K562 (cell line): ENCODE measurements at regions not wholly inside any gene's neighbourhood (a gene's known extent, or its start where the extent isn't known, plus 50 kb on each side); places are given as distances from the start of the nearest gene placed in this dataset.
A peak's percentile ranks its signal among the peaks of the same experiment; 100 is the strongest.

Experiments used
- CREM ChIP-seq: IDR thresholded peaks from 2 replicates; pipeline ENCODE4 v1.6.1; 2014; ENCODE audit warnings: antibody characterized with exemption, low read depth
- ETV1 ChIP-seq: fragments of 450-650 bp; conservative IDR thresholded peaks from 2 replicates; pipeline ENCODE4 v1.6.1; 2016; ENCODE audit warnings: missing genetic modification characterization, control low read depth, low read depth, missing compliant biosample characterization
- GABPB2 ChIP-seq: fragments of 250-450 bp; sonication (Bioruptor Pico); conservative IDR thresholded peaks from 2 replicates; pipeline ENCODE4 v1.5.1; 2021; ENCODE audit warnings: mild to moderate bottlenecking
- HDAC6 ChIP-seq: IDR thresholded peaks from 2 replicates; pipeline ENCODE4 v1.6.1; 2012; ENCODE audit warnings: low read depth, mild to moderate bottlenecking, control low read depth, inconsistent platforms, low read length, moderate library complexity
- KAT7 ChIP-seq: sonication (generic); formaldehyde crosslinking; IDR thresholded peaks from 2 replicates; pipeline ENCODE4 v1.8.0; 2022; ENCODE audit warnings: missing genetic modification reagents, mild to moderate bottlenecking, borderline replicate concordance
- MCM2 ChIP-seq: fragments of 450-650 bp; IDR thresholded peaks from 2 replicates; pipeline ENCODE4 v1.6.1; 2017; ENCODE audit warnings: low read depth, mild to moderate bottlenecking
- MED1 ChIP-seq: sonication (generic); formaldehyde crosslinking; IDR thresholded peaks from 2 replicates; pipeline ENCODE4 v1.8.1; 2023; ENCODE audit warnings: missing genetic modification reagents, borderline replicate concordance
- NR2C2 ChIP-seq, 2 experiments: fragments of 200-800 bp in 1 of 2; sonication (Bioruptor generic) in 1 of 2; sonication (generic) in 1 of 2; formaldehyde crosslinking in 1 of 2; IDR thresholded peaks; 2 replicates each; pipeline versions ENCODE4 v1.6.1 to v1.8.0; 2016 to 2022; ENCODE audit warnings: mild to moderate bottlenecking in 1 of 2, missing compliant biosample characterization in 1 of 2, missing genetic modification characterization in 1 of 2, missing genetic modification reagents in 1 of 2
- NRF1 ChIP-seq, 2 experiments: fragments of 450-650 bp; IDR thresholded peaks in 1 of 2; conservative IDR thresholded peaks in 1 of 2; 2 replicates each; pipeline ENCODE4 v1.6.1; 2014; ENCODE audit warnings: mild to moderate bottlenecking in 2 of 2
- PHB ChIP-seq: fragments of 250-450 bp; sonication (Bioruptor Pico); IDR thresholded peaks from 2 replicates; pipeline ENCODE4 v1.5.0; 2021
- PHTF2 ChIP-seq: fragments of 250-450 bp; sonication (Bioruptor Pico); IDR thresholded peaks from 2 replicates; pipeline ENCODE4 v1.5.0; 2021; ENCODE audit warnings: mild to moderate bottlenecking
- POLR3A ChIP-seq: IDR thresholded peaks from 2 replicates; pipeline ENCODE4 v1.6.1; 2011; ENCODE audit warnings: borderline replicate concordance, mild to moderate bottlenecking, moderate library complexity; ENCODE audit not compliant: insufficient read length, insufficient read depth; ENCODE audit errors: extremely low read depth
- RFX1 ChIP-seq: fragments of 450-650 bp; IDR thresholded peaks from 2 replicates; pipeline ENCODE4 v1.6.1; 2016; ENCODE audit warnings: mild to moderate bottlenecking, moderate library complexity
- SAFB ChIP-seq: fragments of 200-400 bp; formaldehyde crosslinking; IDR thresholded peaks from 2 replicates; pipeline ENCODE4 v1.6.1; 2017; ENCODE audit warnings: low read depth, low read length, borderline replicate concordance
- STAG1 ChIP-seq: sonication (generic); formaldehyde crosslinking; IDR thresholded peaks from 2 replicates; pipeline ENCODE4 v1.5.0; 2020; ENCODE audit warnings: missing genetic modification reagents, borderline replicate concordance
- STAT6 ChIP-seq: sonication (generic); formaldehyde crosslinking; IDR thresholded peaks from 2 replicates; pipeline ENCODE4 v1.8.1; 2023; ENCODE audit warnings: mild to moderate bottlenecking, missing genetic modification reagents
- TBL1XR1 ChIP-seq, 2 experiments: IDR thresholded peaks; 2 replicates each; pipeline ENCODE4 v1.6.1; 2012; ENCODE audit warnings: improper control_type of control experiment in 2 of 2, low read length in 2 of 2, mild to moderate bottlenecking in 1 of 2
- ZNF124 ChIP-seq: sonication (generic); formaldehyde crosslinking; IDR thresholded peaks from 2 replicates; pipeline ENCODE4 v1.8.1; 2022; ENCODE audit warnings: missing genetic modification reagents
- ZNF165 ChIP-seq: fragments of 250-450 bp; sonication (Bioruptor Pico); IDR thresholded peaks from 2 replicates; pipeline ENCODE4 v1.4.0; 2020; ENCODE audit warnings: borderline replicate concordance
- ZNF311 ChIP-seq: fragments of 250-450 bp; sonication (Bioruptor Pico); IDR thresholded peaks from 2 replicates; pipeline ENCODE4 v1.4.0; 2020; ENCODE audit warnings: mild to moderate bottlenecking, moderate library complexity
- TF ChIP-seq, protein P1 (sequence below): sonication (generic); formaldehyde crosslinking; IDR thresholded peaks from 2 replicates; pipeline ENCODE4 v1.8.0; 2022; ENCODE audit warnings: mild to moderate bottlenecking, missing genetic modification reagents
- TF ChIP-seq, protein P2 (sequence below): fragments of 450-650 bp; IDR thresholded peaks from 2 replicates; pipeline ENCODE4 v1.6.1; 2016; ENCODE audit warnings: low read depth, mild to moderate bottlenecking, moderate library complexity
- TF ChIP-seq, protein P3 (sequence below): fragments of 250-450 bp; sonication (Bioruptor Pico); IDR thresholded peaks from 2 replicates; pipeline ENCODE4 v1.5.0; 2022; ENCODE audit warnings: mild to moderate bottlenecking

DNA sequence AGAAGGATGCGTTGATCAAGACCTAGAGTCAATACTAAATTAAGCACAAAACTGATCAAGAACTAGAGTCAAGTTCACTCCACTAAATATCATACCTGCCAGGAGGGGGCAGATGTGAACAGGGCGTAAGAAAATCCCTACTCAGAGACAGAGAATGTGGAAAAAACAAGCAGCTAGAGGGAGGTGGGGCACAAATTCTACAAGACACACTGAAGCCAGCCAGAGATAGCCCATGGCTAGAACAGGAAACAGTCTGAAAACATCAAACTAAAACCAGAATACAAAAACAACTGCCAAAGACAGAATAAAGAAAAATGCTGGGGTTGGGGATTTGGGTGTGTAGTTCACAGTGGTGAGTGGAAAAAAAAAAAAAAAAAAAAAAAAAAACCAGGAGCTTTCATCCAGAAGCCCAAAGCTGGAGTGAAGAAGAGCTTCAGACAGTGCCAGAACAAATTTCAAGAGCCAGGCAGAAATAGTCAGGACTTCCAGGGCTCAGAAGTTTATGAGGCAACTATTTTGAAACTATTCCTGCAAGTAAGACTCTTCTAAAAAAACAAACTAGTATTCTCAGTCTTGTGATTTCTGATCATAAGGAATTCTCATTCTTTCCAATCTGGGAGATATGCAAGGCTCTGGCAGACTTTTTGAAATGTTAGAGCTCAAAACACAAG, 118.3 kb downstream of the CCDC71L start (continued):
- TF ChIP-seq ETV1 (tag) (peak; percentile 64; the same call in 1 of the 2 replicates), KAT7 (CRISPR knock-in tag) (no peak), TBL1XR1 (IDR thresholded peaks at IDR 0.05; ENCODE audit: low read length in 2 of 2) (peak in 1 of 2 experiments; percentile 59; a peak in 2 of 4 replicates), STAT6 (no peak), MCM2 (no peak), ZNF165 (no peak), ZNF311 (CRISPR knock-in tag) (no peak), STAG1 (CRISPR knock-in tag) (no peak), SAFB (no peak), GABPB2 (CRISPR knock-in tag) (no peak), NRF1 (conservative IDR thresholded peaks at IDR 0.05 in 1 of 2, IDR thresholded peaks at IDR 0.05 in 1 of 2) (no peak), PHTF2 (no peak), POLR3A (no peak), ZNF124 (CRISPR knock-in tag) (no peak), HDAC6 (no peak), RFX1 (no peak), MED1 (CRISPR knock-in tag) (no peak), CREM (peak; percentile 50), PHB (CRISPR knock-in tag) (no peak), NR2C2 (CRISPR knock-in tag; IDR thresholded peaks at IDR 0.05) (no peak), NR2C2 (tag; IDR thresholded peaks at IDR 0.05) (peak; percentile 62)
- TF ChIP-seq, protein P1, sequence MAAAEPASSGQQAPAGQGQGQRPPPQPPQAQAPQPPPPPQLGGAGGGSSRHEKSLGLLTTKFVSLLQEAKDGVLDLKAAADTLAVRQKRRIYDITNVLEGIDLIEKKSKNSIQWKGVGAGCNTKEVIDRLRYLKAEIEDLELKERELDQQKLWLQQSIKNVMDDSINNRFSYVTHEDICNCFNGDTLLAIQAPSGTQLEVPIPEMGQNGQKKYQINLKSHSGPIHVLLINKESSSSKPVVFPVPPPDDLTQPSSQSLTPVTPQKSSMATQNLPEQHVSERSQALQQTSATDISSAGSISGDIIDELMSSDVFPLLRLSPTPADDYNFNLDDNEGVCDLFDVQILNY (CRISPR knock-in tag): no peak
- TF ChIP-seq, protein P2, sequence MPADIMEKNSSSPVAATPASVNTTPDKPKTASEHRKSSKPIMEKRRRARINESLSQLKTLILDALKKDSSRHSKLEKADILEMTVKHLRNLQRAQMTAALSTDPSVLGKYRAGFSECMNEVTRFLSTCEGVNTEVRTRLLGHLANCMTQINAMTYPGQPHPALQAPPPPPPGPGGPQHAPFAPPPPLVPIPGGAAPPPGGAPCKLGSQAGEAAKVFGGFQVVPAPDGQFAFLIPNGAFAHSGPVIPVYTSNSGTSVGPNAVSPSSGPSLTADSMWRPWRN: peak; percentile 4; the same call in 1 of the 2 replicates
- TF ChIP-seq, protein P3, sequence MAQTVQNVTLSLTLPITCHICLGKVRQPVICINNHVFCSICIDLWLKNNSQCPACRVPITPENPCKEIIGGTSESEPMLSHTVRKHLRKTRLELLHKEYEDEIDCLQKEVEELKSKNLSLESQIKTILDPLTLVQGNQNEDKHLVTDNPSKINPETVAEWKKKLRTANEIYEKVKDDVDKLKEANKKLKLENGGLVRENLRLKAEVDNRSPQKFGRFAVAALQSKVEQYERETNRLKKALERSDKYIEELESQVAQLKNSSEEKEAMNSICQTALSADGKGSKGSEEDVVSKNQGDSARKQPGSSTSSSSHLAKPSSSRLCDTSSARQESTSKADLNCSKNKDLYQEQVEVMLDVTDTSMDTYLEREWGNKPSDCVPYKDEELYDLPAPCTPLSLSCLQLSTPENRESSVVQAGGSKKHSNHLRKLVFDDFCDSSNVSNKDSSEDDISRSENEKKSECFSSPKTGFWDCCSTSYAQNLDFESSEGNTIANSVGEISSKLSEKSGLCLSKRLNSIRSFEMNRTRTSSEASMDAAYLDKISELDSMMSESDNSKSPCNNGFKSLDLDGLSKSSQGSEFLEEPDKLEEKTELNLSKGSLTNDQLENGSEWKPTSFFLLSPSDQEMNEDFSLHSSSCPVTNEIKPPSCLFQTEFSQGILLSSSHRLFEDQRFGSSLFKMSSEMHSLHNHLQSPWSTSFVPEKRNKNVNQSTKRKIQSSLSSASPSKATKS: no peak
